Nephron progenitor cell (in vitro differentiated cells): ENCODE measurements at regions not wholly inside any gene's neighbourhood (a gene's known extent, or its start where the extent isn't known, plus 50 kb on each side); places are given as distances from the start of the nearest gene placed in this dataset.
A peak's percentile ranks its signal among the peaks of the same experiment; 100 is the strongest.

Experiments
- DNase-seq: peaks from one replicate; pipeline ENCODE4 v3.0.0; 2021
- H3K27ac Mint-ChIP-seq: 2 replicates; pipeline ENCODE4 v1.8.0; 2021; ENCODE audit warnings: mild to moderate bottlenecking, moderate library complexity, mixed read lengths
- H3K27me3 Mint-ChIP-seq: 2 replicates; pipeline ENCODE4 v1.8.0; 2021; ENCODE audit warnings: mild to moderate bottlenecking, low read depth, mixed read lengths; ENCODE audit not compliant: poor library complexity
- H3K36me3 Mint-ChIP-seq: 2 replicates; pipeline ENCODE4 v1.8.0; 2021; ENCODE audit warnings: low read depth, mixed read lengths
- H3K4me1 Mint-ChIP-seq: 2 replicates; pipeline ENCODE4 v1.8.0; 2021; ENCODE audit warnings: mixed read lengths
- H3K4me3 Mint-ChIP-seq: 2 replicates; pipeline ENCODE4 v1.8.0; 2021; ENCODE audit warnings: mild to moderate bottlenecking, moderate library complexity, mixed read lengths
- H3K9me3 Mint-ChIP-seq: 2 replicates; pipeline ENCODE4 v1.8.0; 2021; ENCODE audit warnings: mild to moderate bottlenecking, moderate library complexity, mixed read lengths
- TF ChIP-seq, protein P1 (sequence below): fragments of 200-600 bp; sonication (generic); IDR thresholded peaks from 2 replicates; pipeline ENCODE4 v1.5.0; 2021; ENCODE audit warnings: antibody characterized with exemption

- no peak for DNase-seq
- Mint-ChIP-seq H3K4me3 (no peak overlapping the region), H3K4me1 (peaks cover 29% of the 10 kb centered on the region), H3K36me3 (no peaks in the 10 kb centered on the region), H3K9me3 (no peaks in the 10 kb centered on the region), H3K27ac (no peak overlapping the region), H3K27me3 (peaks cover 9% of the 10 kb centered on the region)
- TF ChIP-seq, protein P1, sequence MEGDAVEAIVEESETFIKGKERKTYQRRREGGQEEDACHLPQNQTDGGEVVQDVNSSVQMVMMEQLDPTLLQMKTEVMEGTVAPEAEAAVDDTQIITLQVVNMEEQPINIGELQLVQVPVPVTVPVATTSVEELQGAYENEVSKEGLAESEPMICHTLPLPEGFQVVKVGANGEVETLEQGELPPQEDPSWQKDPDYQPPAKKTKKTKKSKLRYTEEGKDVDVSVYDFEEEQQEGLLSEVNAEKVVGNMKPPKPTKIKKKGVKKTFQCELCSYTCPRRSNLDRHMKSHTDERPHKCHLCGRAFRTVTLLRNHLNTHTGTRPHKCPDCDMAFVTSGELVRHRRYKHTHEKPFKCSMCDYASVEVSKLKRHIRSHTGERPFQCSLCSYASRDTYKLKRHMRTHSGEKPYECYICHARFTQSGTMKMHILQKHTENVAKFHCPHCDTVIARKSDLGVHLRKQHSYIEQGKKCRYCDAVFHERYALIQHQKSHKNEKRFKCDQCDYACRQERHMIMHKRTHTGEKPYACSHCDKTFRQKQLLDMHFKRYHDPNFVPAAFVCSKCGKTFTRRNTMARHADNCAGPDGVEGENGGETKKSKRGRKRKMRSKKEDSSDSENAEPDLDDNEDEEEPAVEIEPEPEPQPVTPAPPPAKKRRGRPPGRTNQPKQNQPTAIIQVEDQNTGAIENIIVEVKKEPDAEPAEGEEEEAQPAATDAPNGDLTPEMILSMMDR: no peak
These were observed 158.1 kb downstream of the KDR start for GRCh38 chr4:54967289-54967688.

GRCh38 chr4:54961357-54961975 is 163.9 kb downstream of the KDR start:
- Mint-ChIP-seq H3K36me3 (no peaks in the 10 kb centered on the region), H3K27ac (no peak overlapping the region), H3K4me1 (peaks cover 10% of the 10 kb centered on the region), H3K27me3 (peaks cover 21% of the 10 kb centered on the region), H3K4me3 (no peak overlapping the region), H3K9me3 (no peaks in the 10 kb centered on the region)
- TF ChIP-seq, protein P1: peak; percentile 64
- no peak for DNase-seq

GRCh38 chr4:54959651-54960116 is 165.7 kb downstream of the KDR start:
- H3K27ac Mint-ChIP-seq: no peak overlapping the region
- H3K4me1 Mint-ChIP-seq: peaks cover 16% of the 10 kb centered on the region
- H3K9me3 Mint-ChIP-seq: no peaks in the 10 kb centered on the region
- no peak overlapping the region for H3K4me3 Mint-ChIP-seq
- no peaks in the 10 kb centered on the region for H3K36me3 Mint-ChIP-seq
- TF ChIP-seq, protein P1: no peak
- H3K27me3 Mint-ChIP-seq: peaks cover 16% of the 10 kb centered on the region
- DNase-seq: no peak

DNA sequence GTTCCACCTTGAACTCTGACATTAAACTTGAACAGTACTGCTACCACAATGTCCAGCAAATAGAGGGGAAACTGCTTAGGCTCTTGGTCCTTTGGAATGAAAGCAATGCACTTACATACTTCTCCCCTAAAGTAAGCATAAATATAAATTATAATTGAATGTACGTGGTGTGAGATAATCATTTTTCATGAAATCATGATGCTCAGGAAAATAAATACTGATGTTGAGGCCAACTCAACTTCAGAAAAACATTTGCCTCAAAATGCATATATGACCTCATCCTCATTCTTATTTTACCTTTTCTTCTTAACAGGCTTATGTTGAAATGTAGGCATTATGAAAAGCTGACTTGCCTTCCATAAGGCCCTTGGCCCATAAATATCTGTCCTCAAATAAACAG is 166.3 kb downstream of the KDR start:
- no peak overlapping the region for H3K27ac Mint-ChIP-seq
- H3K27me3 Mint-ChIP-seq: peaks cover 12% of the 10 kb centered on the region
- H3K36me3 Mint-ChIP-seq: no peaks in the 10 kb centered on the region
- peaks cover 17% of the 10 kb centered on the region for H3K4me1 Mint-ChIP-seq
- TF ChIP-seq, protein P1: no peak
- H3K9me3 Mint-ChIP-seq: no peaks in the 10 kb centered on the region
- no peak overlapping the region for H3K4me3 Mint-ChIP-seq
- no peak for DNase-seq

DNA sequence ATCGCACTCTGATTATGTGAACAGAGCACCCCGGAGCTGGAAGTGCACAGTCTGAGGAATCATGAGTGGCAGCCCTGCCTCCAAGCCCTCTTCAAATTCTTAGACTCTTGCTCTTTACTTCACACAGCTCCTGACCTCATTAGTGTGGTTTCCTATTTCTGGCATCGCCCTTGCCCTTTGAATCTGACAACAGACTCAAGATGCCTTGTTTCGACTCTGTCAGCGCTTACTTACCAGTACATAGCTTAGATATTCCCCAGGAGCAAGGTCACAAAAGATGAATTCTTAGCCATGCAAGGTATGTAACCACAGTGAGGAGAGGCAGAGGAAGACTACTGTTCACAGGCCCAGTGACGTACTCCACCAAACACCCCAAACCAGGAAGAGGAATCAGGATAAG is 167.2 kb downstream of the KDR start:
- H3K27ac Mint-ChIP-seq: peak overlapping the region; percentile 63
- H3K36me3 Mint-ChIP-seq: no peaks in the 10 kb centered on the region

More for the DNA sequence above, 167.2 kb downstream of the KDR start:
- Mint-ChIP-seq H3K27me3 (peaks cover 15% of the 10 kb centered on the region), H3K4me3 (no peak overlapping the region), H3K9me3 (no peaks in the 10 kb centered on the region), H3K4me1 (peaks cover 17% of the 10 kb centered on the region)
- no peak for DNase-seq
- TF ChIP-seq, protein P1: no peak
